CD4-positive, alpha-beta T cell treated with Interleukin-17A for 4 hours (primary cell): ENCODE measurements at regions not wholly inside any gene's neighbourhood (a gene's known extent, or its start where the extent isn't known, plus 50 kb on each side); places are given as distances from the start of the nearest gene placed in this dataset.

Experiments used
- DNase-seq: peaks from one replicate; pipeline ENCODE4 v3.0.0-alpha.2; 2020; ENCODE audit warnings: mixed read lengths

DNA sequence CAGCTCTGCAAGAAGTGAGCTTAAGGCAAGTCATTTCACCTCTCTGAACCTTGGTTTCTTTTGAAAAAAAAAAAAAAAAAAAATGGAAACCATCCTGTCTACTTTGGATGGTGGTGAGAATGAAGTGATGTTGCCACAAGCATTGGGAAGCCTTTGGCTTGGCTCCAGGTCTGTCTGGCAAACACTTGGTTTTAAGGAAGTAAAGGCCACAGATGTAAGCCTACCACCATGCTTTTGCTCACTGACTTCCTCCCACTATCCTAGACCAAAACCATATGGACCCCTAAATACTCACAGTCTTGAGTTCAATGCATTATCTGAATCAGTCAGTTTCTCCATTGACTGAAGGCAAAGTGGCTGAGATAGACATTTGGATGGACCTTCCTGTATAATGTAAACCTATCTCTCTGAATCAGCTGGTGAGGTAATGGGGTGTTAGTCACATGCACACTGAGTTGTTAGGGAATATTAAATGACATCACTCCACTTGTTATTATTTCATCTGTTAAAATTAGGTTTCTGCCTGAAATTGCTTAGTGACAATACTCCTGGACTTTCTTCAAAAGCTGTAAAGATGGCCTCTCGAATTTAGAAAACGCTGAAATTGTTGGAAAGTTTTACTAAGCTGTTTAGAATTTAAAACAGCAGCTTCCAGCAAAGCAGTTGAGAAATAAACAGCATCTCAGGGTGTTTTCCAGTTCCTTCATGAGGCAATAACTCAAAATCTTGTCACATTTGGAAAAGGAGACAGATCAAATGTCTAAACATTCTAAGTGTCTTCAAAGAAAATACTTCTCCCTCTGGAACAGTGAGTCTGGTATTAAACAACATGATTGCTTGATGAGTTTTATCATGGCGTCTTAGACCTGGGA is 833.5 kb downstream of the DHX35 start:
- DNase-seq, result no peak

GRCh38 chr20:39792334-39792733 is 830.2 kb downstream of the DHX35 start:
- DNase-seq, result no peak

DNA sequence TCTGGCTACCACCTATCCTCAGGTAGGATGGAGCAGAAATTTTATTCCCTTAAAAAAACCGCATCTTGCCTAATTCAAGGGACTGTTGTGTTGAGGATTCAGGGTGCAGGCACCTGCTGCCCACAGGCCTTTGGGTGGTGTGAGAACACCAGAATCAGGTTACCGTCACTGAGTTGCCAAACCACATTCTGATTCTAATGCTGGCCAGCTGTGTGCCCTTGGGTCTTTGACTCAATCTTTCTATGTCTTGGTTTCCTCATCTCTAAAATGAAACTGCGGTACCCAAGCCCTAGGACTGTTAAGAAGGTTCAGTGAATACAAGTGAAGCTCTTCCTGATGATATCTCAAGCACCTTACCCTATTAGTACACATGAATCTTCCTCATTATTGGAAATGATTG is 827.3 kb downstream of the DHX35 start:
- no peak for DNase-seq

DNA sequence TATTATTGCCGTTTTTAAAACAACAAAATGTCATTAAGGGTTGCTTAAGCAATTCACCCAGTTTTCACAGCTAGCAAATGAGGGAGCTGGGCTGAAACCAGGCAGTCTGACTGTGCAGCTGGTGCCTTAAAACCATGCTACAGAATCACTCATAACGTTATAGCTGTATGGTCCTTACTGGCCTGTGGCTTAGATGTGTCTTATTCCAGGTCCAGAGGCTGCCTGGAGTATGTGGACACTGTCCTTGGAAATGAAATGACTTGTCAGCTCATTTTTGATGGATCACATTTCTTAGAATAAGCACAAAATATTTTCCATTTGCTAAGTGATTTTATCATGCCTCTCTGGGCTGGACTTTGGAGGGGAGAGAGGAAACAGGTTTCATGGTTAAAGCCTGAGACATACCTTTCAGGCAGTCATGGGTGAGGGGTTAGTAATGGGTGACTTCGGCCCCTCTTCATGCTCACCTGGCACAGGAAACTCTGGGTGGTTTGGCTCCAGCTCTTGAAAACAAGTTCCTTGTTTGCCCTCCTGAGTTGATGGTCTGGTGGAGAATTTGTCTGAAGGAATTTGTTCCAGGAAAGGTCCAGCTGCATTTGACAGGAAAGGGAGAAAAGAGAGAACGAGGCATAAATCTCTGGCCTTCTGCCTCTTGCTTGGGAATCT is 823.2 kb downstream of the DHX35 start:
- DNase-seq, result no peak

DNA sequence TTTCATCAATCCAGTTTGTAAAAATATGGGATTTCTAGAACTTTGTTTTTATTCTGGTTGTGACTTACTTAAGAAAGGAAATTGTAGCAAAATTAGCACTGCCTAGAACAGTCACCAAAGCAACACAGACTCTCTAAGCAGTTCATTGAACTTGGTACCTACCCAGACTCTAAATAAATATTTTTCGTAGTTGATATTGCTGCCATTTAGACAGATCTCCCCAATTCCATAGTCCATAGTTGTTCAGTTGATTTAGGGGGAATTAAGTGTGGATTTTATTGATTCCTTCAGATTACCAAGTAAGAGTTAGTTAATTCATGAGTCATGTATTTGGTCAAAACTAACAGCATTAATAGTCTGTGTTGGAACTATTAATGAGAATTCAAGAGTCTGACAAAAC is 822.5 kb downstream of the DHX35 start:
- no peak for DNase-seq

- no peak for DNase-seq
Observed at GRCh38 chr20:39778847-39779604, 816.9 kb downstream of the DHX35 start.

DNA sequence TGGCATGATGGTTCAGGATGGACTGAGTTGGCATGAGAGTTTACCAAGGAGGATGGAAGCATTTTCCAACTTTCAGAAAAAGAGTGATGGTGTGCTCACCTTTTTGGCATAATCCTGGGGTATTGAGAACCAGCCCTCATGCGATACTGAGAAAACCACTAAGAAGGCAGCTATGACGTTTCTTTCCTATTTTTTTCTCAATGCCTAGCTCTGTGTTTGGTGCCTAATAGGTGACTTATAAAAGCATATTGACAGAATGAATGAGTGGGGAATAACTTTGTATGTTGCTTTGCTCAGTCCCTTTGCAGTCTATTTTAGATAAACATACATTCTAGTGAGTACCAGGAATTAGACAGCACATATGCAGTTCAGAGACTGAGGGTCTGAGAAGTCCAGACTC is 816.3 kb downstream of the DHX35 start:
- DNase-seq, result no peak

DNA sequence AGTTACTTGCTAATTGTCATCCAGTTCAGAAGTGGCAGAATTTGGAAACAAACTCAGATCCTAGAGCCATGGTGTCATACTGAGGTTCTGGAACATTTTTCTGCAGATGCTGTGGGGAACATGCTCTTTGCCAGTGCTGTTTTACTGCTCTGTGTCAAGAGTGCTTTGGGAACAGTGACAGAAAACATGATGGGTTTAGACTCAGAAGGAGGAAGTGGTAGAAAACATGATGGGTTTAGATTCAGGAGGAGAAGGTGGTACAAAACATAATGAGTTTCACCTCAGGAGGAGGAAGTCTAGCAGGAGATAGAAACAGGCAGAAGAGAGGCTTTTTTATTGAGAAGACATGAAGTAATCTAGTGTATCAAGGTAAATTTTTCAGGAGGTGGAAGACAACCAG is 815.5 kb downstream of the DHX35 start:
- no peak for DNase-seq

- no peak for DNase-seq
Observed at GRCh38 chr20:39775110-39775509, 813.0 kb downstream of the DHX35 start.

GRCh38 chr20:39773380-39774000 is 811.3 kb downstream of the DHX35 start:
- no peak for DNase-seq

DNA sequence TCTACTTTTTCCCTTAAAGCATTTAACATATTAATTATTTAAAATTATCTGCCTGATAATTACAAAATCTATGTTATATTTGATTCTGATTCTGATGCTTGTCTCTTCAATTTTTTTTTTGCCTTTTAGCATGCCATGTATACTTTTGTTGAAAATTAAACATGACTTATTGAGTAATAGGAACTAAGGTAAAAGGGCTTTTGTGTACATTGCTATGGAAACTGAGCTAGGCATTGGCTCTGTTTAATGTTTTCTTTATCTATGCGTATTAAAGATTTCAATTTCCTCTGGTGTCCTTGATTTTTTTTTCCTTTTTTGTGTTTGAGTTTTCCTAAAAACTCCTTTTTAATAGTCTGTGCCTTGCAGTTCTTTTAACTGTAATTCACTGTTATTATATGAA is 805.2 kb downstream of the DHX35 start:
- no peak for DNase-seq

- no peak for DNase-seq
Observed at GRCh38 chr20:39766333-39766732, 804.2 kb downstream of the DHX35 start.

DNA sequence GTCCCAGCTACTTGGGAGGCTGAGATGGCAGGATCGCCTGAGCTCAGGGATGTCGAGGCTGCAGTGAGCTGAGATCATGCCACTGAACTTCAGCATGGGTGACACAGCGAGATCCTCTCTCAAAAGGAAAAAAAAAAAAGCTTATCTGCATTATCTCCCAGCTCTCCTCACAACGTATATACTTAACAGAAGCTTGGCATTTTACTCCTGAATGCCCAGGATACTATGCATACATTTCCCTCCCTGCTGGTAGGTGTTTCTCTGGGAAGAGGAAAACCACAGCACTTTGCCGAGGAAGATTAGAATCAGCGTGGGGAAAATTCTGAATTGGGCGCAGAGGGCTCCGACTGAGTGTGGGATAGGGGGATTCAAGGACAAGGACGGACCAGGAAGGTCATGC is 800.6 kb downstream of the DHX35 start:
- no peak for DNase-seq

- no peak for DNase-seq
Observed at GRCh38 chr20:39758876-39759275, 796.7 kb downstream of the DHX35 start.

- no peak for DNase-seq
Observed at GRCh38 chr20:39756828-39757227, 794.7 kb downstream of the DHX35 start.

DNA sequence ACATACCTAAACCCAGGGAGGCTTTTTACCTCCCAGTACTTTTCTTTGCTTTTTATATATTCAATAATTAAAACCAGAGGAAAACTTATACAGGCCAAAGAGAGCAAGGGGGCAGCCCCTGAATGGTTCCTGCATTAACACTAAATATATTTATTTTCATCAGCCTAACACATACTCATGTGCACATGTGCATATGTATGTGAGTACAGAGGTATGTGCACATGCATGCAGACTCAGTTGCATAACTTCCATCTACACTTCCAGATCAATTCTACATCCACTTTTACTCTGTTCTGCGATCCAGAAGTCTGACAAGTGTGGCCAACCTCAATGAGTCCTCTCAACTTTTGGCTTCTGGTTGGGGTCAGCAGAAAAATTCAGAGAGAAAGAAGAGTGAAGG is 794.2 kb downstream of the DHX35 start:
- DNase-seq, result no peak

DNA sequence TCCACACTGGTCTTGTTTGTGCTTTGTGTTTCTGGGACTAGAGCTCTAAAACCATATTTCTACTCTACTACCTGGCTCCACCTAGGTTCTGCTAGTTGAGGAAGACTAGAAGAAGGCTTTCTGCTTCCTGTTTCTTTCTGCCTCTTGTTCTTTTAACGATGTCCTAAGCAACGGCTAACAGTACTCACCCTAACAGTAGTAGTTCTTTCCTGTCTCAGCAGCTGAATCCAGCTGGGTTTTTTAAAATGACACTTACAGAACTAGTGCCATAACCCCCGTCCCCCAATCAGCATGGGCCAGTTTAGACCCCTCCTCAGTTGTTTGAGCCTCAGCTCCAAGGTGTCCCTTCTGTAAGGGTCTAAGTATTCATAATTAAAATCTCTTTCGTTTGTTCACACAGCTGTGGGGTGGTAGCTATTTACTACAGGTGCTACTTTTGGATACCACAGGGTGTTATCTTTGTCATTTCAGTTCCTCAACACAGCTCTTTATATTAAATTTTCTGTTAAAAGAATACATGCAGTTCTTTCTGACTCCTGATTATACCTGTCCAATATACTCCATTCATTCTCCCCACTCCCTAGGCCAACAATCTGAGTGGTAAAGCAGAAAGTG is 790.2 kb downstream of the DHX35 start:
- DNase-seq, result no peak

DNA sequence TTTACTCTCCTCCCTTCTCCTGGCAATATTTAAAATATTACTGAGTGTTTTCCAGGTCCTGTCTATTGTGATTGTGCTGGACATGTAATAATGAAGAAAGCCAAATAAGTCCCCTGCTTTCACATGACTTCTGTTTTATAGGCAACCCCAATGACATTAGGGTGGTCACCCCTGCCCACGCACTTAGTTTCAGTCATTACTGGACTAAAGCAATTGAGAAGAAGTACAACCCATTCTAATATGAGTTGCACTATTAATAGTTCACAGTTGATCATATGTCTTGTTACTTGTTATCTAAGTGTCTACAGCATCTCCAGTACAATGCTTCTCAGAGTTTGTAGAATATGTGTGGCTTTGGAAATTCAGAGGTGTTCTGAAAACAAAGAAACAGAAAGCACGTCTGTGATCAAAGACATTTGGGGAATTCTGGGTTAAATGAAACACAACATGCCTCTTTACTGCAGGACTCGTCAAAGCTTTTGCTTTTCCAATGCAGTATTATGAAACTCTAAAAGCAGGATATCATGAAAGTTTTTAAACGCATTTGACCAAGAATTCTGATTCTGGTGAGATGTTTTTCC is 789.5 kb downstream of the DHX35 start:
- DNase-seq, result no peak

- DNase-seq, result no peak
Observed at GRCh38 chr20:39745380-39745779, 783.2 kb downstream of the DHX35 start.

GRCh38 chr20:39738651-39739050 is 776.5 kb downstream of the DHX35 start:
- no peak for DNase-seq

- no peak for DNase-seq
Observed at GRCh38 chr20:39736434-39737327, 774.5 kb downstream of the DHX35 start.
